KMS-11 (cell line): ENCODE measurements at regions not wholly inside any gene's neighbourhood (a gene's known extent, or its start where the extent isn't known, plus 50 kb on each side); places are given as distances from the start of the nearest gene placed in this dataset.

Source experiments
- H2AFZ ChIP-seq: fragments of 200-600 bp; sonication (generic); 2 replicates; pipeline ENCODE4 v1.6.1; 2016; ENCODE audit warnings: antibody characterized with exemption, mixed run types, low read depth
- H3K27ac ChIP-seq: fragments of 200-600 bp; sonication (generic); 2 replicates; pipeline ENCODE4 v1.6.1; 2016; ENCODE audit warnings: mild to moderate bottlenecking, mixed run types
- H3K27me3 ChIP-seq: fragments of 200-600 bp; sonication (generic); 2 replicates; pipeline ENCODE4 v1.6.1; 2017; ENCODE audit warnings: mild to moderate bottlenecking, low read depth, mixed run types, moderate library complexity; ENCODE audit not compliant: insufficient read depth
- H3K36me3 ChIP-seq: fragments of 200-600 bp; sonication (generic); 2 replicates; pipeline ENCODE4 v1.6.1; 2017; ENCODE audit warnings: mild to moderate bottlenecking, mixed run types; ENCODE audit not compliant: insufficient read depth
- H3K4me1 ChIP-seq: fragments of 200-600 bp; sonication (generic); 2 replicates; pipeline ENCODE4 v1.6.1; 2016; ENCODE audit warnings: mild to moderate bottlenecking, low read depth, mixed run types; ENCODE audit not compliant: poor library complexity, severe bottlenecking
- H3K4me2 ChIP-seq: fragments of 200-600 bp; sonication (generic); 2 replicates; pipeline ENCODE4 v1.7.0; 2016; ENCODE audit warnings: mild to moderate bottlenecking, mixed run types
- H3K4me3 ChIP-seq: fragments of 200-600 bp; sonication (generic); IDR thresholded peaks from 2 replicates; pipeline ENCODE4 v1.6.1; 2017; ENCODE audit warnings: low read depth, low read length, mixed read lengths; ENCODE audit not compliant: insufficient read depth
- H3K79me2 ChIP-seq: fragments of 200-600 bp; sonication (generic); 2 replicates; pipeline ENCODE4 v1.6.1; 2016; ENCODE audit warnings: low read depth, mixed run types; ENCODE audit not compliant: insufficient read depth
- H3K9ac ChIP-seq: fragments of 200-600 bp; sonication (generic); 2 replicates; pipeline ENCODE4 v1.6.1; 2016; ENCODE audit warnings: mild to moderate bottlenecking, mixed run types
- H4K20me1 ChIP-seq: fragments of 200-600 bp; sonication (generic); 2 replicates; pipeline ENCODE4 v1.6.1; 2016; ENCODE audit warnings: mild to moderate bottlenecking, mixed run types; ENCODE audit not compliant: insufficient read depth
- CTCF ChIP-seq: fragments of 200-600 bp; sonication (generic); conservative IDR thresholded peaks from 2 replicates; pipeline ENCODE4 v1.6.1; 2017; ENCODE audit warnings: low read depth, mild to moderate bottlenecking, antibody characterized with exemption, low read length, moderate library complexity, mixed read lengths

DNA sequence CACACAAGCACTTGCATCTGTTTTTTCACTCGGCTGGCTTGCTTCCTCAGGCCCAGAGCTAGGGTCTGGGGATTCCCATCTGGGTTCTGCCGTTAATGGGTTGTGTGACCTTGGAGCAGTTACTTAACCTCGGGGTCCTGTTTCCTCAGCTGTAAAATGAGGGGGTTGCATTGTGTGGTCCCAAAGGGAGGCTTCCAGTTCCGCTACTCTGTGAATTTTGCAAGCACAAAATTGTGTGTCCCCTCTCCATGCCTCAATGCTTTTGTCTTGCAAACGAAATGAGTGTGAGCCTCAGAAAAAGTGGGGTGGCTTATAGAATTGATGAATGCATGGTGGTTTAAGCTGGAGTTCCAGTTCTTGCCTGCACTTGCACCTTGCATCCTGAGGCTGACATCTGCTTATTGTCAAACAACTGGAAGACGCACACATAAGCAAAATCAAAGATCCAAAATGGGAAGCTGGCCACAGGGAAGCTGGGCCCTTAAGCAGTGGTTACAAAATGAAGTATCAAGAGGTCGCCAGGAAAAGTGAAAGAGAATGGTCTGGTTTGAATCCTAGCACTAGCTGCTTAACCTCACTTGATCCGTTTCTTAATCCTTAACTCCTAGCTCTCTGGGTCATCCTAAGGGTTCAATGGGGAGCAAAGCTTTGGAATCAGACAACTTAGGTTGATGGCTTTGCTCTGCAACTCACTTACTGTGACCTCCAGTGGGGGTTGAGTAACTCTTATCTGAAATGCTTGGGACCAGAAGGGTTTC is 490.6 kb downstream of the DHX35 start:
- H3K36me3 ChIP-seq: no peaks in the 10 kb centered on the region
- no peak overlapping the region for H3K27ac ChIP-seq
- no peak overlapping the region for H3K9ac ChIP-seq
- H3K27me3 ChIP-seq: no peaks in the 10 kb centered on the region
- no peaks in the 10 kb centered on the region for H4K20me1 ChIP-seq
- H3K79me2 ChIP-seq: no peaks in the 10 kb centered on the region
- no peaks in the 10 kb centered on the region for H3K4me1 ChIP-seq
- no peak overlapping the region for H3K4me3 ChIP-seq
- no peak overlapping the region for H3K4me2 ChIP-seq
- H2AFZ ChIP-seq: no peak overlapping the region
- no peak for TF ChIP-seq CTCF

DNA sequence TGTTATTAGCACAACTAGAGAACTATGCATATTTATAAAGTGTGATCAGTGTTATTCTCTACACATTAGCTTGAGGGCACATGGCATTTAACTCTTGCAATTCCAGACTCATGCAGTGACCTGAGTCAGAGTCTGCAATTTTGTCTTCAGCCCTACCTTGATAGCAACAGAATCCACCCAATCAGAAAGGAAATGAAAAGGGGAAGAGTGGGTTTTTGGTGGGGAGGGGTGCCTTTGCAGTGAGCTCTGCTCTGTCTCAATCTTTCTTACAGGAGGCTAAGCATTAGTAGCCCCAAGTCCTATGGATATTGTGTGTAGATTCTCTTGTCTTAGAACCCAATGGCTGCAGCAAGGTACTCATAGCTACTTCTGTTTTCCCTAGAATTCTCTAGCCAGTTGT is 489.2 kb downstream of the DHX35 start:
- Histone ChIP-seq H3K27me3 (no peaks in the 10 kb centered on the region), H3K4me2 (no peak overlapping the region), H3K79me2 (no peaks in the 10 kb centered on the region)

DNA sequence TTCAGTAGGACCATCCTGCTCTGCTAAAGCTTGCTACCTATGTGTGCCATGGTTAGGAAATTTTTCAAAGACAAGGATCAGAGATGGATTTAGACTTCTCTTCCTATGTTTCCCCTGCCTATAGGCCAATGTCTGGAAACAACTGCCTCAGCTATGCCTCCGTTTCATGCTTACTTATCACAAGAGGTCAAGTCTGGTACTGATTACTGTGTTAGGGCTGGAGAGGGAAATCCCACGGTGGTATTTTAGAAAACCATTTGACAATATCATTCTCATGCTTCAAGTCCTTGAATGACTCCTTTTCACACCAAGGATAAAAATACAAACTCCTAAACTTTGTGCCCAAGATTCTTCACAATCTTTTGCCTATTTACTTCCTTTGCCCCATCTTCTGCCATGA is 484.3 kb downstream of the DHX35 start:
- no peaks in the 10 kb centered on the region for H3K4me1 ChIP-seq
- no peak overlapping the region for H2AFZ ChIP-seq
- H4K20me1 ChIP-seq: no peaks in the 10 kb centered on the region
- no peak overlapping the region for H3K4me3 ChIP-seq
- H3K79me2 ChIP-seq: no peaks in the 10 kb centered on the region
- TF ChIP-seq CTCF: no peak
- no peaks in the 10 kb centered on the region for H3K27me3 ChIP-seq
- no peak overlapping the region for H3K27ac ChIP-seq
- no peaks in the 10 kb centered on the region for H3K36me3 ChIP-seq
- H3K4me2 ChIP-seq: no peak overlapping the region
- H3K9ac ChIP-seq: no peak overlapping the region

More for the DNA sequence above, 489.2 kb downstream of the DHX35 start:
- no peaks in the 10 kb centered on the region for H3K4me1 ChIP-seq
- H3K36me3 ChIP-seq: no peaks in the 10 kb centered on the region
- no peak for TF ChIP-seq CTCF
- H2AFZ ChIP-seq: no peak overlapping the region
- no peak overlapping the region for H3K27ac ChIP-seq
- H4K20me1 ChIP-seq: no peaks in the 10 kb centered on the region
- no peak overlapping the region for H3K9ac ChIP-seq
- no peak overlapping the region for H3K4me3 ChIP-seq

GRCh38 chr20:39445095-39445494 is 483.0 kb downstream of the DHX35 start:
- Histone ChIP-seq H3K4me1 (no peaks in the 10 kb centered on the region), H3K36me3 (no peaks in the 10 kb centered on the region), H3K9ac (no peak overlapping the region), H3K4me2 (no peak overlapping the region), H3K27ac (no peak overlapping the region), H3K27me3 (no peaks in the 10 kb centered on the region), H4K20me1 (no peaks in the 10 kb centered on the region), H2AFZ (no peak overlapping the region), H3K4me3 (no peak overlapping the region), H3K79me2 (no peaks in the 10 kb centered on the region)
- TF ChIP-seq CTCF: no peak
